ENCODE measurements at regions not wholly inside any gene's neighbourhood (a gene's known extent, or its start where the extent isn't known, plus 50 kb on each side); places are given as distances from the start of the nearest gene placed in this dataset.
"Not testable (repeated sequence)": the region's sequence is repeated elsewhere in the genome, so short reads cannot be mapped to it uniquely, and the experiment has no call there.

DNA sequence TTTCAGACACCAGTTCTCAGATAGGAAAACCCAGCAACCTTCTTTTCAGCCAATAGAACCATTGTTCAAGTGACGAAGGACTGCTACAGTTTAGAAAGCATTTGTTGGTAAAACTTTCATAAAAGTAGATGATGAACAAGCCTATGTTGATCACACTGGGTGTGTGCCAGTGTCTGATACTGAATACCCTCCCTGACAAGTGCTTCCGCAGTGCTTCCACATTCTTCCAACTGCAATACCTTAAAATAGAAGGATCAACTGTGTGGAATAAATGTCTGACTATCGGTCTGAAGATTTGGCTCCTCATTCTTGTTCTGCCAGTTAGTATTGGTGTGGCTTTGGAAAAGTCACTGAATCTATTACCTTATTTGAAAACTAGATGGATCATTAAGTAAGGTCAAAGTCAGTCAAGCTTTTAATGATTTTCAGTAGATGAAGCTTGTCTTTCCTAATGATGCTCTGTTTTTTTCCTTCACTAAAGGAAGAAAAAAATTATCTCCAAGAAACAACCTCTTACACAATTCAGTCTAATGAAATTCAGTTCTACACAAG is 479.4 kb upstream of the CBLB start:
- H3K36me3 ChIP-seq (ENCODE audit: control insufficient read depth, insufficient read depth, low read length), result no peaks in the 10 kb centered on the region
- no peaks in the 10 kb centered on the region for H3K9me3 ChIP-seq (ENCODE audit: control insufficient read depth, low read length)
- no peak overlapping the region for H3K4me3 ChIP-seq (ENCODE audit: insufficient read depth, low read depth, low read length)
- H3K4me1 ChIP-seq (ENCODE audit: control insufficient read depth, insufficient read depth, low read length), result no peaks in the 10 kb centered on the region
- WGBS, 2 experiments, result 88 to 89% methylated on average over 3 of the region's 3 CpGs
- H3K27me3 ChIP-seq (ENCODE audit: control insufficient read depth, insufficient read depth, low read length, poor library complexity, severe bottlenecking), result no peaks in the 10 kb centered on the region
- no peak overlapping the region for H3K27ac ChIP-seq (ENCODE audit: insufficient read depth, low read depth, low read length, poor library complexity, severe bottlenecking)

DNA sequence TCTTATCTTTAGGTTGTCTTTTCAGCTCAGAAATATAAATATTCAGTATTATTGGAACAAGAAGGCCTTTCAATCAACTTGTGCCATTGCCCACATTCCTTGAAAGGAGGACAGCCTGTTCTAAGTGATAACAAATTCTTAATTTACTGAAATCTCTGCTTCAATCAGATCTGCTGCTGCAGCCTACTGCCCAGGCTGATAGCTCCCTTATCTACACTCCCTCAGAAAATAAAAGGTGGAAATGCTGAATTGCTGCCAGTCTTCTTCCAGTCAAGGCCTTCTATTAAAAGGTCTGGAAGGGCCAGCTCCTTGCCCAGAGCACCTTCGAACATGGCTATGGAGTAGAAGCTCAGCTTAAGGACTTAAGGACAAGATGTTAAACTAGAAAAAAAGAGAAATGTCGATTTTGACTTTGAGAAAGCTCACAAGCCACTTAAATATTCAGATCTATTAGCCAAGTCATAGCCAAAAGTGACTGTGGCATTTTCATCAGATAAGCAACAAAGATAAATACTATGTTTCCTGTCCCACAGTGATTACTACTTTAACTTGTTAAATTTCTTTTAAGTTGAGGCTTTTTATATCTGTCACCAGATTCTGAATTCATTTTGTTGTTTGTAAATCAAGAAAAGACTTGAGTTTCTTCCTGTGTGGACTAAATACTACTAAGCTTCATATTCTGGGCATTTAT is 480.5 kb upstream of the CBLB start:
- 89 to 100% methylated on average over 2 of the region's 2 CpGs for WGBS, 2 experiments
- Histone ChIP-seq H3K36me3 (ENCODE audit: control insufficient read depth, insufficient read depth, low read length) (no peaks in the 10 kb centered on the region), H3K27ac (ENCODE audit: insufficient read depth, low read depth, low read length, poor library complexity, severe bottlenecking) (no peak overlapping the region), H3K27me3 (ENCODE audit: control insufficient read depth, insufficient read depth, low read length, poor library complexity, severe bottlenecking) (no peaks in the 10 kb centered on the region), H3K4me3 (ENCODE audit: insufficient read depth, low read depth, low read length) (no peak overlapping the region), H3K9me3 (ENCODE audit: control insufficient read depth, low read length) (no peaks in the 10 kb centered on the region), H3K4me1 (ENCODE audit: control insufficient read depth, insufficient read depth, low read length) (no peaks in the 10 kb centered on the region)

DNA sequence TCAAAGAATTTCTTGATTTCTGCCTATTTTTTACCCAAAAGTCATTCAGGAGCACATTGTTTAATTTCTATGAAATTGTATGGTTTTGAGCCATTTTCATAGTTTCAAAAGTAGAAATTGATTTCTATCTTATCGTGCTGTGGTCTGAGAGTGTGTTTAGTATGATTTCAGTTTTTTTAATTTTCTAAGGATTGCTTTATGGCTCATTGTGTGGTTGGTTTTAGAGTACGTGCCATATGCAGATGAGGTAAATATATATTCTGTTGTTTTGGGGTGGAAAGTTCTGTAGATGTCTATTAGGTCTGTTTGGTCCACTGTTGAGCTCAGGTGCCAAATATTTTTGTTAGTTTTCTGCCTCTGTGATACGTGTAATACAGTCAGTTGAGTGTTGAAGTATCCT is 487.1 kb upstream of the CBLB start:
- no peaks in the 10 kb centered on the region for H3K9me3 ChIP-seq (ENCODE audit: control insufficient read depth, low read length)
- H3K27me3 ChIP-seq (ENCODE audit: control insufficient read depth, insufficient read depth, low read length, poor library complexity, severe bottlenecking), result no peaks in the 10 kb centered on the region
- no peak overlapping the region for H3K4me3 ChIP-seq (ENCODE audit: insufficient read depth, low read depth, low read length)

DNA sequence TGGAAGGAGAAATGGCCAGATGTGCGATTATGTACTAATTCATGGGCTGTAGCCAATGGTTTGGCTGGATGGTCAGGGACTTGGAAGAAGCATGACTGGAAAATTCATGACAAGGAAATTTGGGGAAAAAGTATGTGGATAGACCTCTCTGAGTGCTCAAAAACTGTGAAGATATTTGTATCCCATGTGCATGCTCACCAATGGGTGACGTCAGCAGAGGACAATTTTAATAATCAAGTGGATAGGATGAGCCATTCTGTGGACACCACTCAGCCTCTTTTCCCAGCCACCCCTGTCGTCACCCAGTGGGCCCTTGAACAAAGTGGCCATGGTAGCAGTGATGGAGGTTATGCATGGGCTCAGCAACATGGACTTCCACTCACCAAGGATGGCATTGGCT is 490.9 kb upstream of the CBLB start:
- no peak overlapping the region for H3K27ac ChIP-seq (ENCODE audit: insufficient read depth, low read depth, low read length, poor library complexity, severe bottlenecking)
- H3K4me1 ChIP-seq (ENCODE audit: control insufficient read depth, insufficient read depth, low read length), result no peaks in the 10 kb centered on the region
- no peaks in the 10 kb centered on the region for H3K27me3 ChIP-seq (ENCODE audit: control insufficient read depth, insufficient read depth, low read length, poor library complexity, severe bottlenecking)
- H3K4me3 ChIP-seq (ENCODE audit: insufficient read depth, low read depth, low read length), result no peak overlapping the region
- H3K36me3 ChIP-seq (ENCODE audit: control insufficient read depth, insufficient read depth, low read length), result no peaks in the 10 kb centered on the region
- no peaks in the 10 kb centered on the region for H3K9me3 ChIP-seq (ENCODE audit: control insufficient read depth, low read length)
- WGBS, 2 experiments, result 95 to 98% methylated on average over 3 of the region's 3 CpGs

More for the DNA sequence above, 487.1 kb upstream of the CBLB start:
- no peaks in the 10 kb centered on the region for H3K4me1 ChIP-seq (ENCODE audit: control insufficient read depth, insufficient read depth, low read length)
- 93 to 96% methylated on average over 3 of the region's 3 CpGs for WGBS, 2 experiments
- H3K27ac ChIP-seq (ENCODE audit: insufficient read depth, low read depth, low read length, poor library complexity, severe bottlenecking), result no peak overlapping the region
- no peaks in the 10 kb centered on the region for H3K36me3 ChIP-seq (ENCODE audit: control insufficient read depth, insufficient read depth, low read length)

DNA sequence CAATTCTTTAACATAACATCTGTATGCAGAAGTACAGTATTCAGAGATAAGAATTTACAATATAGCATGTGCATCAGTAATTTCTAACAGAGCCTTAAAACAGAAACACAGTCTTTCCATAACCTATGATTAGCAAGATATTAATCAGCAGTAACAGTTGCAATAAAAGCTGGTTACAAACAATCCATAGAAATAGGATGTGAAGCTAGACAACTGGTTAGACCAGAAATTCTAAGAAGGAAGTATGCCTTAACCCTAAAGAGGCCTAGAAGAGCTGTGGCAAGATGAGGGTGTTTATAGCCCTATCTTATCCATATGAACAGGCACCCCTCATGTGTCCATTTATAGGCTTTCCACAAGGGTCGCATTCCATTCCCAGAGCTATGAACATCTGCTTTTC is 492.1 kb upstream of the CBLB start:
- not testable (repeated sequence) for H3K27me3 ChIP-seq (ENCODE audit: control insufficient read depth, insufficient read depth, low read length, poor library complexity, severe bottlenecking); H3K4me1 ChIP-seq (ENCODE audit: control insufficient read depth, insufficient read depth, low read length); H3K4me3 ChIP-seq (ENCODE audit: insufficient read depth, low read depth, low read length); H3K36me3 ChIP-seq (ENCODE audit: control insufficient read depth, insufficient read depth, low read length); H3K9me3 ChIP-seq (ENCODE audit: control insufficient read depth, low read length); H3K27ac ChIP-seq (ENCODE audit: insufficient read depth, low read depth, low read length, poor library complexity, severe bottlenecking)
- 100% methylated on average over 1 of the region's 1 CpG; no CpG with 5 or more reads in 1 of the 2 experiments for WGBS, 2 experiments

DNA sequence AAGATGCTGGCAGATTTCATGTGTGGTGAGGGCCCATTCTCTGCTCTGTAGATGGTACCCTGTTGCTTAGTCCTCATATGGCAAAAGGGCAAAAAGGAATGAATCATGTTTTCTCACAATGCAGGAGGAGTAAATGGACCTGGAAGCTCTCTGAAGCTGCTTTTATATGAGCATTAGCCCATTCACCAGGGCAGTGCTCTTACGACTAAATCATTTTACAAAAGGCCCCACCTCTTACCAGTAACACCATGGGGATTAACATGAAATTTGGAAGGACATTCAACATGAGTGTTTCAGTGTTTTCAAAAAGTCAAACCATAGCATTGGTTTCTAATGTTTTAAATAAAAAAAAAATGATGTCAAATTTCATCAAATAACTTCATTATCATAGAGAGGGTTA is 495.7 kb upstream of the CBLB start:
- Histone ChIP-seq H3K27me3 (ENCODE audit: control insufficient read depth, insufficient read depth, low read length, poor library complexity, severe bottlenecking) (no peaks in the 10 kb centered on the region), H3K9me3 (ENCODE audit: control insufficient read depth, low read length) (no peaks in the 10 kb centered on the region), H3K4me1 (ENCODE audit: control insufficient read depth, insufficient read depth, low read length) (no peaks in the 10 kb centered on the region), H3K27ac (ENCODE audit: insufficient read depth, low read depth, low read length, poor library complexity, severe bottlenecking) (no peak overlapping the region), H3K36me3 (ENCODE audit: control insufficient read depth, insufficient read depth, low read length) (no peaks in the 10 kb centered on the region), H3K4me3 (ENCODE audit: insufficient read depth, low read depth, low read length) (no peak overlapping the region)
- 100% methylated on average over 1 of the region's 1 CpG for WGBS, 2 experiments

DNA sequence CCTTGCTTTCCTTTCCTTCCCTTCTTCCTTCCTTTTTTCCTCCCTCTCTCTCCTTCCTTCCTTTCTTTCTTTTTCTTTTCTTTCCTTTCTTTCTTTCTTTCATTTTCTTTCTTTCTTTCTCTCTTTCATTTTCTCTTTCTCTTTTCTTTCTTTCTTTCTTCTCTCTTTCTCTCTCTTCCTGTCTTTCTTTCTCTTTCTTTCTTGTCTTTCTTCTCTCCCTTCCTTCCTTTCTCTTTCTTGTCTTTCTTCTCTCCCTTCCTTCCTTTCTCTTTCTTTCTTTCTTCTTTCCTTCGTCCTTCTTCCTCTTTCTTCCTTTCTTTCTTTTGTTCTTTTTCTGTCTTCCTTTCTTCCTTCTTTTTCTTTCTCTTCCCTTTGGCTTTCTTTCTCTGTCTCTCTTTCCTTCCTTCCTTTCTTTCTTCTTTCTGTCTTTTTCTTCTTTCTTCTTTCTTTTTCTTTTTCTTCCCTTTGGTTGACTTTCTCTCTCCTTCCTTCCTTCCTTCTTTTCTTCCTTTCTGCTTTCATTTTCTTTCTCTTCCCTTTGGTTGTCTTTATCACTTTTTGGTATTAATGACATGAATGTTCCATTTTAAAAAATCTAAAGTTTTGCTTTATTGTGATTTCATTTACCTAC is 496.4 kb upstream of the CBLB start:
- no peak overlapping the region for H3K4me3 ChIP-seq (ENCODE audit: insufficient read depth, low read depth, low read length)
- H3K36me3 ChIP-seq (ENCODE audit: control insufficient read depth, insufficient read depth, low read length), result no peaks in the 10 kb centered on the region
- H3K9me3 ChIP-seq (ENCODE audit: control insufficient read depth, low read length), result no peaks in the 10 kb centered on the region
- WGBS, 2 experiments, result 91 to 93% methylated on average over 1 of the region's 1 CpG
- no peaks in the 10 kb centered on the region for H3K27me3 ChIP-seq (ENCODE audit: control insufficient read depth, insufficient read depth, low read length, poor library complexity, severe bottlenecking)
- no peaks in the 10 kb centered on the region for H3K4me1 ChIP-seq (ENCODE audit: control insufficient read depth, insufficient read depth, low read length)
- no peak overlapping the region for H3K27ac ChIP-seq (ENCODE audit: insufficient read depth, low read depth, low read length, poor library complexity, severe bottlenecking)

DNA sequence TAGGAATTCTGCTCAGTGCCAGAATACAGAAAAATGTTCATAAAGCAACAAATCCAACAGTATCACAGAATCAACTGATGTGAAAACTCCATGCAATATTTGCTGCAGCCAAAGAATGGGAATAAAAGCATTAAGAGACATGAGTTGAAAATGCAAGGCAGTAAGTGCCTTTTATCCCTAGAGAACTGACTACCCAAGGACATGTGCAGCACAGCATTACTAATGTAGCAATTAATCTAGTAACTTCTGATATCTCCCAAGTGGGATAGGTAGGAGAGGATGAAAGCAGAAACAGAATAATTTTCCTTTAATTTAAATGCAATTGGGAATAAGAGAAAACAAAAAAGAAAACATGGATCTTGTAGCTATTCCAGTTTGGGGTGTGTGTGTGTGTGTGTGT is 497.5 kb upstream of the CBLB start:
- Histone ChIP-seq H3K4me1 (ENCODE audit: control insufficient read depth, insufficient read depth, low read length) (no peaks in the 10 kb centered on the region), H3K36me3 (ENCODE audit: control insufficient read depth, insufficient read depth, low read length) (no peaks in the 10 kb centered on the region), H3K9me3 (ENCODE audit: control insufficient read depth, low read length) (no peaks in the 10 kb centered on the region), H3K27me3 (ENCODE audit: control insufficient read depth, insufficient read depth, low read length, poor library complexity, severe bottlenecking) (no peaks in the 10 kb centered on the region), H3K27ac (ENCODE audit: insufficient read depth, low read depth, low read length, poor library complexity, severe bottlenecking) (no peak overlapping the region), H3K4me3 (ENCODE audit: insufficient read depth, low read depth, low read length) (no peak overlapping the region)

DNA sequence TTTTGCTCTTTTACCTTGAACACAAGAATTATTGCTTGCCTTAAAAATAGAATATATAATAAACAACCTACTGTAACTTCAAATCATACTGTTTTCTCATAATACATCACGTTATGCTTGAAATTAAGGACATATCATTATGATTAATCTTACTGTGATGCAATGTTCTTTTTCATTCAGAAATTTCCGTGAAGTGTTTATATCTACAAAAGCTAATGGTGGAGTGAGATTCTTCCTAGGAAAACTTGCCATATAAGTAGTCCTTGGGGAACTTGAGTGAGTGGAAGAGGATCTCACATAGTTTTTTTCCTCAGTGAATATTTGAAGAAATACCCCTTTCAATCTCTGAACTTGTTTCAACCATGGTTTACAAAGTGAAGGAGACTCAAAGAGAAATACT is 498.7 kb upstream of the CBLB start:
- Histone ChIP-seq H3K27ac (ENCODE audit: insufficient read depth, low read depth, low read length, poor library complexity, severe bottlenecking) (no peak overlapping the region), H3K36me3 (ENCODE audit: control insufficient read depth, insufficient read depth, low read length) (no peaks in the 10 kb centered on the region), H3K27me3 (ENCODE audit: control insufficient read depth, insufficient read depth, low read length, poor library complexity, severe bottlenecking) (no peaks in the 10 kb centered on the region), H3K4me1 (ENCODE audit: control insufficient read depth, insufficient read depth, low read length) (no peaks in the 10 kb centered on the region), H3K4me3 (ENCODE audit: insufficient read depth, low read depth, low read length) (no peak overlapping the region), H3K9me3 (ENCODE audit: control insufficient read depth, low read length) (no peaks in the 10 kb centered on the region)
- WGBS, 2 experiments, result 93 to 100% methylated on average over 1 of the region's 2 CpGs

DNA sequence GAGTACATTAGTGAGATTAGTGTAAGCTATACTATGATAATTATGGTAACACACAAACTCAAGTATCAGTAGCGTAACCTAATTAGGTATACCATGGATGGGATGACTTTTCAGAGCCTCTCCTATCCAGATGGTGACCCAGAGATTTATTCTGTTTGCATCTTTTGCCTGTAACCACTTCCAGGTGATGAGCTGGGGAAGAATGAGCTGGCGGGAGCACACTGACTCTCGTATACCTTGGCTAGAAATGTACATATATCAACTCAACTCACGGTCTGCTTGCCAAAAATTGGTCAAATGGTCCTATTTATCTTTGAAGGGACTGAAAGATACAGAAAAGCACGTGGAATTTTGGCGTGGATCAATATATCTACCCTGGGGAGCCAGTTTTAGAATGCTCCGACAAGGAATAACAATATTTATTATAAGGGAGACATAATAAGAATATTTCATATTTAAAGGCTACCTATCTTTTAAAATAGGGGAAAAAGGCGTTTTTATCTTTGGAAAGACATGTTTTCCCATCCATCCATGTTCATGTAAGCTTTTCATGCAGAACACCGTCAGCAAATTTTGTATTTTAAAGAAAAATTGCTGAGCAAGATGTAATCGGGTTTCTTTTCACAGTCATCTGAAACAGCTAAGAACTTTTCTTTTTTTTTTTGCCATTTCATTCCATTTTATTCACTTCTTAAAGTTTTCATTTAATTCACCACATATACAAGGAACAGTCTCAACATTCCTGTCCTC is 502.6 kb upstream of the CBLB start:
- WGBS, 2 experiments, result 87 to 91% methylated on average over 8 of the region's 10 CpGs
- H3K4me1 ChIP-seq (ENCODE audit: control insufficient read depth, insufficient read depth, low read length), result no peaks in the 10 kb centered on the region
- H3K9me3 ChIP-seq (ENCODE audit: control insufficient read depth, low read length), result no peaks in the 10 kb centered on the region
- H3K36me3 ChIP-seq (ENCODE audit: control insufficient read depth, insufficient read depth, low read length), result no peaks in the 10 kb centered on the region
- H3K27ac ChIP-seq (ENCODE audit: insufficient read depth, low read depth, low read length, poor library complexity, severe bottlenecking), result no peak overlapping the region
- no peaks in the 10 kb centered on the region for H3K27me3 ChIP-seq (ENCODE audit: control insufficient read depth, insufficient read depth, low read length, poor library complexity, severe bottlenecking)
- H3K4me3 ChIP-seq (ENCODE audit: insufficient read depth, low read depth, low read length), result no peak overlapping the region
